Mesenteric fat pad (tissue), 1 donor: ENCODE measurements at regions not wholly inside any gene's neighbourhood (a gene's known extent, or its start where the extent isn't known, plus 50 kb on each side); places are given as distances from the start of the nearest gene placed in this dataset.

ENCODE experiments used
- DNase-seq: peaks from one replicate; pipeline ENCODE4 v3.0.0-alpha.2; 2020; ENCODE audit warnings: low spot score
- donor health status: DM: yes; HTN: yes; CAD: no.

DNA sequence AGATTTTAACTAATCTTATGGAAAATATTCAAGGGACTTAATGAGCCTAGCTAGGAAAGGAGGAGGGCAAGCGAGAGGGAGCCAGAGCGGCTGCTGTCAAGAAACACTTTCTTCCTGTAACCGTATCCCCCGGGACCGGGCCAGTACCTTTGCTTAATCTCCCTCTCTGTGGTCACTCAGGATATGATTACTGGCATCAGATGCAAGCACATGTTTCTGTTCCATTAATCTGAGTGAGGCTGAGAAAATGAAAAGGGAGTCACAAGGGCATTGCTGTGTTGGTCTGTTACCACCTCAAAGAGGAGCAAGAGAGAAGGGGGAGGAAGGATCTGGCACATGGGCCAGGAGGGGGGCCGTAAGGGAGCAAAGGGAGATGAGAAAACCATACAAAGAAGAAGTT, 356.7 kb upstream of the GATB start:
- no peak for DNase-seq

DNA sequence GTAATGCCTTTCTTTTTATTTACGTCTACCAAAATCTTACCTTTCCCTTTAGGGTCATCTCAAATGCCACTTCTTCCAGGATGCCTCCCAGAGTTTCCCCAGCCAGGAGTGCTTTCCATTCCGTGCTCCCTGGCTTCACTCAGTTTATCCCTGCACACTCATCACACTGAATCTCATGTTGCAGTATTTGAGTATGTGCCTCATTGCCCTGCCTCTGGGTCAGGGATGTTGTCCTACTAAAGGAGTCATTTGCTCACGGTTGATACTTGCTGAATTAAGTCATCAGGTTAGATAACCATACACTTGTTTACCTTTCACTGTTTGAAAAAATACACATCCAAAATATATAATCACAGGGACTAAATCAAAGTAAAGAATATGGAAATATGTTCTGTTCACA, 356.2 kb upstream of the GATB start:
- DNase-seq: no peak

DNA sequence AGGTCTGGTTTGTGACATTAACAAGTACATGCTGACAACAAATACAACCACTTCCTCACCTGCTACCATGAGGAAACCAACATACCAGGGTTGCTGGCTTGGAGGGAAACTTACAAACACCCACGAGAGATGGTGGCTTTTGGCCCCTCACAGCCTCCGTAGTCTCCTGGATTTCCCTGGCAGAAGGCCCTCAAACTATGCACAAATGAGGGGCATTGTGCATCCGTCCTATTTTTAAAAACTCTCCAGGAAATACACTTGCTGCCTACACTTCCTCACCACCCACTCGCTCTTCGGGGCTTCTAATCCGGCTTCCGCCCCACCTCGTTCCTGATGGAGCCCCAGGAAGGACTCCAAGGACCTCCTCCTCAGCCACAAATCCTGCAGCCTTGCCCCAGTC, 355.0 kb upstream of the GATB start:
- DNase-seq: no peak

DNA sequence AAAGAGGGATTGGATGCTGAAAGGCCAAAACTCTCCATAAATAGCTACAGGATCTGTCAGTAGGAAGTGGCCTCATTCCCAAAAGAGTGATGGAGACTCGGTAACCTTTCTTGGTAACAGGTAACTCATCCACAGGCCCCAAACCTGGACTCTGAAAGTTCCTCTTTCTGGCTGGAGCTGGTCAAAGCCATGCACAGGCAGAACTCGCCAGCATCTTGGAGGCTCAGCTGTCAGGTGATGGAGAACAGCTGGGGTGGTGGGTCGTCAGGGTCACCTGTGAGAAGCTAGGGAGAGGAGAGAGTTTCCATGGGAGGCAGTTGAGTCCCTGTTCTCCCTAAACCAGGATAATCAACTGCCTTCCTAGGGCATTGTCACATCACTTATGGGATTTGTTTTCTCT, 354.3 kb upstream of the GATB start:
- DNase-seq: no peak

DNA sequence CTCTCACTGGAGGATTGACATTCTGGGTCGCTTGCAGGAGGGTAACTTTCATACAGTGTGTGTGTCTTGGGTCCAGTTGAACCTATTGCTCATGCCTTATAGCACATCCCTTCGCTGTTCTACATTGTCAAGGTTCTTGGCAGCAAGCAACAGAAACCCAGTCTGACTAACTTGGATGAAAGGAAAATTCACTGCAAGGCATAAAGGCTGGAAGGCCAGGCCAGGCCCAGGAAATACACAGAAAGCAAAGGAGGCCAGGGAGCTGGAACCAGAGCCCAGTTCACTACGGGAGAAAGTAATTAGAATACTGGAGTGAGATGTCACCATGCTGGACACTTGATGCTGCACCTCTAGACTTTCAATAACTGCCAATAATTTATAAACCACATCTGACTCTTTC, 353.8 kb upstream of the GATB start:
- DNase-seq: no peak

DNA sequence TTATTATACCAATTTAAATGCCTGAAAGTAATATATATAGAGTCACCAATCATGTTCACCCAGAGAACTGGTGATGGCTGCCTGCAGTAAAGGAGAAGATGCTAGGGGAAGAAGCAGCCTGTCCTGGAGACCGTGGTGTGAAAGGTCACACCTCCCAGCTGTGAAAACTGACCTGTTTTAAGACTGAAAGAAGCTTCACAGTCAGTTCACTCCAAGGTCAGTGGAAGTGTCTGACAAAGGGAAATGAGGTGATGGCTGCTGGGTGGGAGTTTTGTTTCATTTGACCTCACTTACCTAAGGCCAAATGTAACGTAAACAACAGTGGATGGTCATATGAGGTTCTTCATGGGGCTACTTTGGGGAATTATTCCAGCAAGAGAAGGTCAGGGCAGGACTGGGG, 352.1 kb upstream of the GATB start:
- DNase-seq: no peak

DNA sequence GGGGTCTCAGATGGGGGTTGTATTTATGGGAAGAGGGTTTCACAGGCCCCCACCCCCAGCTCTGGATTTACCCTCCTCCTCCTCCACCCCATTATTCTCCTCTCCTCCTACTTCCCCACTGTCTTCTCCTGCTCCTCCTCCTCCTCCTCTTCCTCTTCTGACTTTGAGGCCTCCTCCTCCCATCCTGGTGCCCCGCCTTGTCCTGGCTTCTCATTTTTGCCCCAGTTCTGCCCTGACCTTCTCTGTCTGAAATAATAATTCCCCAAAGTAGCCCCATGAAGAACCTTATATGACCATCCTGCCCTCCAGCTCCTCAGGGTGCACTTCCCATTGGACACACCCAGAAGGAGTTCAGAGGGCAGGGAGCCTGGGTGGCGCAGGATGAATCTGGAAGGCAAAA, 351.4 kb upstream of the GATB start:
- DNase-seq: no peak

DNA sequence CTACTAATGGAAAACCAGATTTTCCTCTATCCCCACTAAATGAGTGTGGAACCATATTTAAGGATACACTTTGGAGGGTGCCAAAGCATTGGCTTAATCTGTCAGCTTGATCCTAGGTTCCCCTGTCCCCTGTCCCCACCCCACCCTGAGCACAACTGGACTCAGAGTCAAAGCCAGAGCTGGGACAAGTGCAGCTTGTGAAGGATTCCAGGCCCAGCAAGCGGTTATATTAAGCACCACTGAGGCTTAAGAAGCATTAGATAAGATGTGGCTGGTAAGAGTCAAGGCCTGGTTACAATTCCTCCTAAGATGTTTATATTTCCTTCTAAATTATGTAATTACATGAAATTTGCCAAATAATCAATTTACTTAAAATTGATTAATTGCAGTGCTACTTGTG, 350.0 kb upstream of the GATB start:
- DNase-seq: no peak

DNA sequence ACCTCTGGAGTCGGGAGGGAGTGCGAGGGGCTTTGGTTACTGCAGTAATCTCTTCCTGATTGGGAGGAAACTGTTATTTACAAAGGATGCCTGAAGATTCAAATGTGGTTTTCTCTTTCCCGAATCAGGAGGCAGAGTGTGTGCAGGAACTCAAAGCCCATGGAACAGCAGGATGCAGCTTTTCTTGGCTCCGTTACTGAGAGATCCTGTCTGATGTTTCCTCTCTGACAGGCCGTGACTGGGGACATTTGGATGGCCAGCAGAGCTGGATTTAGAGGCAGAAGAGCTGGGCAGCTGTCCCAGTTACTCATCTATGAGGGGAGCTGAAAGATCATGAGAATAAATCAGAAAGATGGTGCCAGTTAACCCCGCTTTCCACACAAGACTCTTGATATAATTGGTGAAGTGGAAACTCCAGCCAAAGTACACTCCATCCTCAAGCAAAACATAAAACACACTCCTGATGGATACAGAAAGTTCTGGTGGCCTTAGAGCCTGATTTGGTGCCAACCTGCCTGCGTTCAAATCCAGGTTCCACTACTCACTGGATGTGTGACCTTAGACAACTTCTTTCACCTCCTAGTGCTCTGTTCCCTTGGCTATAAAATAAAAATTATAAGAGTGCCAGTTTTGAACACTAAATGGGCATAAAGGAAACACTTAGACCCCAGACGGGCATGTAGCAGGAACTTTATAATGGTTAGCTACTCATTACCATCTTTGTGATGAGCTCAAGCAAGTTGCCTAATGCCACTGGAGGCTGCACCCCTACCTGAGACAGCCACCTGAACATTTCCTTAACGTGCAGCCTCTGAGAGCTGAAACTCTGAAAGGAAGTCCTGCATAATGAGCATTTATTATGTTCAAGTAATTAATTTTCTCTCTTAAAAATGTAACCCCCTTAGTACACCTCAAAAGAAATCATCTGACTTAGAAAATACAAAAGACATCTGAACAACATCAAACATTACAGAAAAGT, 349.0 kb upstream of the GATB start:
- no peak for DNase-seq

DNA sequence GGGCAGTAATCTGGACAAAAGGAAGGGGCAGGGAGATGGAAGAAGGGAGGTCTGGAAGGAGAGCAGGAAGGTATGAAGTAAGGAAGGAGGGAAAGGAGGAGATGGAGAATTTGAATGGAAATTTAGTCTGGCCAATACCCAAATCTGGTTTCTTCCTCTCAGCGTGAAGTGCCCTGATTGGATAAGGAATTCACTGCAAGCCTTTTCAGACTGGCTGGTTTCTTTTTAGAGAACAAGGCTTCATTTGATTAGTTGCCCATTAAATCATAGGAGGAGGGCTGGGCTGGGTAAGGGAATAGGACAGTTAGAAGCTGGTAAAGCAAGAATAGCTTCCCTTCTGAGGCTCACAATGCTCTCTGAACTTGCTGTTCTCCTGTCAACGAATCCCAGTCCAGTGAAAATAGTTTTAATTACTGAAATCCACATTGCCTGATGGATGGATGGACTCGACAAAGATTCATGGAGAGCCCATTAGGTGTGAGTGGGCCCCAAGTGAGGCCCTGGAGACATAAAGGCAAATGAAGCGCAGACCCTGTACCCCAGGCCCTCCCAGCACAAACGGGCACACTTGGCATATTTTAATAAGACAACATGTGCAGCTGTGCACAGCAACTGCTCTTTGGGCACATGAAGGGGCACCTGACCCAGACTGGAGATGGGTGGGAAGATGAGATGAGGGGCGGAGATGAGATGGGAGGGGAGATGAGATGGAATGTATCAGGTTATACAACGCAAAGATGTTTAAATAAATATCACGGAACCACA, 347.1 kb upstream of the GATB start:
- DNase-seq: no peak

DNA sequence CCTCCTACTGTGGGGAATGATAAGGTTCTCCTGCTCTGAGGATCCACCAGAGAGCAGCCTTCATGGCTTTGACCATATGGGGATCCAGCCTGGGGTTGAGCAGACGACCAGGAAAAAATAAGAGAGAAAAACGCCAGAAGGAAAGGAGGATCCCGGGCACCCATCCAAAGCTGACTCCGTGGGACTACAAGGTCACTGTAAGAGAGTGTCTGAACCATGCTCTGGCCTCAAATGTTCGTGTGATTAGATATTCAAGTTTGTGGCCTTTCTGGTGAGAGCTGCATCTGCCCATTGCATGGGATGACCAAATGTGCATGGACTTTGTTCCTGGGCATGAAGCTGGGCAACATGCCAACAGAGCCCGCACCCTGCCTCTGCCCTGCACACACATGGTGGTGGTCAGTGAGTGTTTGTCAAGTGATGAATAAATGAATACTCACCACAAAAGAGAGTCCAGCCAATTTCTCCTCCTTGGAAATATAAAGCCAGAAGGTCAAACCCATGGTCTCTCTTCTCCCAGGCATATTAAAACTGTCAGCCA, 346.0 kb upstream of the GATB start:
- no peak for DNase-seq

DNA sequence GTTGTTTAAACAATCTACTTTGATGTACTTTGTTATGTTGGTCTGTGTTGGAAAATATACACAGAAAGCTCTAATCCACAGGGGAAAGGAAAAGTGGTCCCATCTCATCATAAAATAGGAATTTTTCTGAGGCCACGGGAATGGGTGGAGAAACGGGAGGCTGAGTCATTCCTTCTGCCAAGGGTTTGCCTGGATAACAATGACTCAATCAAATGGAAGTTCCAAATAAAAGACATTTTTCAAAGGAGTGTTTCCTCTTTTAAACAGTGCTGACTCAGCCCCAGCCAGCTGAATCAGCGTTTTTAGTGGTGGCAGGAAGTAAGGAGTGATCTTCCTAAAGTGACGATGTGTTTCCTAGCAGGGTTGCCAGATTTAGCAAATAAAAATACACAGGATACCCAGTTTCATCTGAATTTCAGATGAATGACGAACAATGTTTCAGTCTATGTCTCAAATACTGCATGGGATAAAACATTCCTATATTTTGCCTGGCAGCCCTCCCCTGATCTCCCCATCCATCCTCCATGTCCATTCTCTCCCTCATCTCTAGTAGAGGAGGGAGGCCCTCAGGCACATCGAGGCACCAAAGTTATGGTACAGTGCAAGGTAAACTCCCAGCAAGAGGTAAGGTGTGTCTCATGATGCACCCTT, 345.4 kb upstream of the GATB start:
- no peak for DNase-seq

DNA sequence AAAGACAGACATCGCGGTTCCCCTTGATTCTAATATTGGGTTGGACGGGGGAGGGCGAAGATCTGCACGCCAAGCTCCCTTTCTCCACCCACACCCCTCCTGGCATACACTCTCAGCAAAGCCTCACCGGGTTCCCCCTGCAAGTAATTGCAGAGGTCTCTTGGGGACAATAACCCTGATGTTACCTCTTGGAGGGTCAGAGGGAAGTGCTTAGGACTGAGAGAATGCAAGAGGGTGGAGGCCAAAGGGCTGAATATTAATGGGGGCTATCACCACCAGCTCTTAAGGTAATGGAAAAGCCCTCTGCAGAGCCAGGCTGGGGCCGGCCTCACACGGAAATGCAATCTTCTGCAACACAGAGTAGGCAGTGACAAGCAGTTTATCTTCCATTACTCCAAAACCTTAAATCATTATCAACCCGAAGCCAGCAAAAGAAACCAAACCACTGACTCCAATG, 344.1 kb upstream of the GATB start:
- no peak for DNase-seq

DNA sequence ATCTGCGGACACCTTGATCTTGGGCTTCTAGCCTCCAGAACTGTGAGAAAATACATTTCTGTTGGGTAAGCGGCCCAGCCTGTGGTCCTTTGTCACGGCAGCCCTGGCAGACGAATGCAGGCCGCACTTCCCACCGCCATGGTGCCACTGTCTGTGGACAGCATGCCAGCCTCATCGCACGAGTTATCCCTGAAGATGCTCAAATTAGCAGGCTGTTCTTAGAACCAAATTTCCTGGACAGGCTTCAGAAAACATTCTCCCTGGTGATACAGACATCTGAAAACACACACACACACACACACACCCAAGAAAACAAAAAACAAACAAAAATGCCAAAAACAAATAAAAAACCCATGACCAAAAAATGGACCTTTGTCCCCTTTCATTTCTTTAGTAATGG, 343.5 kb upstream of the GATB start:
- DNase-seq: no peak

DNA sequence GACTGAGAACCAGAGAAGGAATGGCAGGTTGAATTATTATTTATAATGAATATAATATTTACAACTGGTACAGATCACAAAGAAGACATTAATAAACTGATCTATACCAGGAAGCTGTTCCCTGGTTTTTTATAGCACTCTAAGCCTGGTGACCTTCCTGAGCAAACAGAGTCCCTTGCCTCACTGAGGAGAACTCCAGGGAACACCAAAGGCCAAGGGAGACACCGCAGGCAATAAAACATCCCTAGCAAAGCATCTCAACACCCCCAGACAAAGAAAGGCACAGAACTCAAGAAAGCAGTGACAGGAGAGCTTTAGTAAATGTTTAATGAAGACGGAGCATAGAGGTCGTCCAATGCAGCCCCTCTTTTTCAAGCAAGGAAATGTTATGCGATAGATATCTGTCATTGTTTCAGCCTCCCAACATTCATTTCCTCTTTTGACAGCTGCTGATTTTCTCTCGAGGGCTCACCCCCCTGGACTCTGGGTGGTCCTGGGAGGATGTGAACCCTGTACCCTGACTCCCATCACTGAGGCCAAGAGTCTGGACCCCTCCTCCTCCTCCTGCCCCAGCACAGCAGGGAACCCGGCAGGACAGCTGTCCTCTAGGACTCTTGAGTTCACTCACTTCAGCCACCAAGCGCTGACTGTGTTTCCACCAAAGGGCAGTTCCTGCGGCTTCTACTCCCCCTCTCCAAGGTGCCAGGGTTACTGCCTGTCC, 342.5 kb upstream of the GATB start:
- no peak for DNase-seq

DNA sequence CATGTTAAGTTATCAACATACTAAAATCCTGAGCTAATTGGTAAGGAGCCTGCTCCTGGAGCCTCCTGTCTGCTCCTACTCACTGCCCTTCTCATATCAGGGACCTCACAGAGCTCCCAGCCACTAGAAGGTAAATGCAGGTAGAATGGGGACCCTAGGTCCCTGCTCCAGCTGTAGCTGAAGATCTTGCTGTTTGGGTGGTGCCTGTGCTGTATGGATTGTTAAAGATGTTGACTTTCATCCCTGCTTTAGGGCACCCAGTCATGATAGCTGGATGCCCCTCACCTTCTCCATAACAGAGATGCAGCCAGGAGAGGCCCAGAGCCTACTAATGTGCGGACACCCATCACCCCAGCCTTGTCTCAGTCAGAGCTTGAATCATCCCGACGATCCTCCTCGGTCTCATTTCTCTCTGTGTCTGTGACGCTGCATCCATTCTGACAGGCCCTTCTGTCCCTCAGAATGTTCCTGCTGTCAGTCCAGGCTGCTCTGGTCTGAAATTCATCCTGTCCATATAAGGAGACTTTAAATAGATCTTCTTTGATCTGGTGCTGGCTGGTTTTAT, 341.7 kb upstream of the GATB start:
- DNase-seq: no peak

DNA sequence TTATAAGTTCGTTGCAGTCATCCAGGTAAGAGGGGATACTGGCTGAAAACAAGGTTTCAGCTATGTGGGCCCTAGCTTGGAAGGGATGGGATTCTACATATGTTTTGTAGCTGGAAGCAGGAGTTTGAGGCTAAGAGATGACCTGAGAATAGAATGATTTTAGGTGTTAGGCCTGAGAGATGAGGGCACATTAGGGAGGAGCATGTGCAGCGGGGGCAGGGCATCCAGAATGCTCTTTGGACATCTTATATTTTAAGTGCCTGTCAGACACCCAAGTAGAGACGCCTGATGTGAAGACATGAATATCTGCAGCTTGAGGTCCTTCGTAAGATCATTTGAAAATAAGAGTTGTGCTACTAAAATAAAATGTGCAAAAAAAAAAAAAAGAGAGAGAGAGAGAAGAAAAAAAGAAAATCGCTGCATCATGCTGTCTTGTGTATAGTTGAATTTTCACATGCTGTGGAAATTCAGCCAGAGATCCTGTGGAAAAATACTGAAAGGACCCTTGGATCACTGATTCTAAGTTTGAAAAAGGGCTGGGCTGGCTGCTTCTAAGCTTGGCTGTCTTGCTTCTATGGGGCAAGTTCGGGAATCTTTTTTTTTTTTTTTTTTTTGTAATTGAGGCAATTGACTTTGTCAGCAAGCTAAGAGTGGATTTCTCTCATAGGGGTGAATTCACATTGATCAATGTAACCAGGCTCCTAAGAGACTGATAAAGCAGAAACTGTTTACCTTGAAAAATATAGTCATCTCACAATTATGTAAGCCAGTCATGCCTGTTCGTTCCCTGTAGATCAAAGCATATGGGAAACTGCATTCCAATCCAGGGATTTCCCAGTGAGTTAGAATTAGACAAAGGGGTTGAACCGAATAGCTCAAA, 341.0 kb upstream of the GATB start:
- DNase-seq: no peak

DNA sequence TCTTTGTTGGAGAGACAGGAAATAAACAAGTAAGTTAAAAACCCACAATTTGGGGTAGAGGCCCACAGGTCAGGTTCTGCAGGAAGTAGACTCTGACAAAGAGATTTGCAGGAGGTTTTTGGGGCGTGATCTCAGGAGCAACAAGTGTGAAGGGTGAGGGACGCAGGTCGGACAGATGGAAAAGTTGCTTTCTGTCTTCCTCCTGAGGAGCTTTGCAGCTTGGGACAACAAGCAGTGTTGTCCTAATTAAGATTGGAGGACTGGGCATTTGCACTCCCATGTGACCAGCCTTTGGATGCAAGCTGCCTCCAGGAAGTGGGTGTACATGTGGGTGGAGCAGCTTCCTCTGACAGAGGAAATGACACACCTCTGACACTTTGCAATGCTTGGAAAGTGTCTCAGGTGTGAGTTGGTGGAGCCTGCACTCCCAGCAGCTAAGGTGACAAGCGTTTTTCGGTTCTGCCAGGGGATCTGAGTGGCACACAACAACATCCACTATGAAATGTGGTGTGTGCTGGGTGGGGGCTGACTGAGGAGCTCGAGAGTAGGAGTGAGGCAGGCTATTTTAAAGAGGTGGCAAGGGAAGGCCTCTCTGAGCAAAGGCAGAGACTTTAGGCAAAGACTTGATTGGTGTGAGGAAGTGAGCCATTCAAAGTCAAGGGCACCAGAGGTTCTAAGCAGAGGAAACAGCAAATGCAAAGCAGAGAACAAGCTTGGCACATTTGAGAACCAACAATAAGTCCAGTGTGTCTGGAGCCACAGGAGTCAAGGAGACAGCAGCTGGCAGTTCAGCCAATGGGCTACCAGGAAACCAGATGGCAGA, 339.8 kb upstream of the GATB start:
- no peak for DNase-seq

DNA sequence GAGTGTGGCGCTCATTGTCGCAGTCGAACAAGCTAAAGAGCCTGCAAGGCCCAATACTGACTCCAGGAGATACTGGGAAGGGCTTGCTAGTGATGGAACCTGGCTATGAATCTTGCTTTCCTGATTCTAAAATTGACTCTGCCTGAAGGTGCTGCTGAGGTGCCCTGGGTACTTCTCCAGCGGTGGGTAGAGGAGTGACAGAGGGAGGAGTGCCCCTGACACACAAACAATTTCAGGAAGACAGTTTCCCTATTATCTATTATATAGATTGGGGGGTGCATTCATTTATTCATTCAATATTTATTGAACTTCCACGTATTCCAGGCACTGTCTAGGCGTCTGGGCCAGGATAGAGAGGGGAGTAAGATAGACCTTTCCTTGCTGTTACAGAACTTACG, 339.2 kb upstream of the GATB start:
- DNase-seq: no peak
